HEK293 (cell line): ENCODE measurements at regions not wholly inside any gene's neighbourhood (a gene's known extent, or its start where the extent isn't known, plus 50 kb on each side); places are given as distances from the start of the nearest gene placed in this dataset.

Source experiments
- CTCF ChIA-PET: fragments of 350-600 bp; formaldehyde crosslinking; extraction: SDS; loops from one replicate; lab custom pipeline; 2021; ENCODE audit warnings: antibody characterized with exemption; lab: Yijun Ruan, JAX
- POLR2A ChIA-PET: fragments of 300-600 bp; formaldehyde crosslinking; extraction: SDS; loops from one replicate; lab custom pipeline; 2020; ENCODE audit warnings: antibody characterized with exemption, inconsistent platforms; lab: Yijun Ruan, JAX
- H3K27ac ChIP-seq: fragments of 200-500 bp; sonication (Bioruptor generic); 2 replicates; pipeline ENCODE4 v1.5.1; 2014; ENCODE audit warnings: low read depth, low read length, control low read depth, inconsistent platforms; ENCODE audit errors: extremely low read depth
- H3K36me3 ChIP-seq, 2 experiments: fragments of 200-500 bp in 1 of 2; sonication (Bioruptor generic) in 1 of 2; 1 replicate in 1 of 2; 2 replicates in 1 of 2; pipeline ENCODE4 v1.5.1; 2014 to 2017; ENCODE audit warnings: inconsistent platforms in 2 of 2, low read length in 2 of 2; ENCODE audit not compliant: control insufficient read depth in 2 of 2, insufficient read depth in 1 of 2
- H3K4me1 ChIP-seq: fragments of 200-500 bp; sonication (Bioruptor generic); 2 replicates; pipeline ENCODE4 v1.5.1; 2014; ENCODE audit warnings: mild to moderate bottlenecking, low read length, inconsistent platforms; ENCODE audit not compliant: control insufficient read depth, insufficient read depth
- H3K4me3 ChIP-seq: 2 replicates; pipeline ENCODE4 v1.5.1; 2011; ENCODE audit warnings: low read depth, mild to moderate bottlenecking, control low read depth, low read length, moderate library complexity
- H3K9me3 ChIP-seq: fragments of 200-500 bp; sonication (Bioruptor generic); 2 replicates; pipeline ENCODE4 v1.5.1; 2014; ENCODE audit warnings: low read depth, low read length, inconsistent platforms; ENCODE audit not compliant: control insufficient read depth, insufficient read depth
- GFI1B ChIP-seq: fragments of 450-650 bp; formaldehyde crosslinking; IDR thresholded peaks from 2 replicates; pipeline ENCODE4 v1.5.1; 2016; ENCODE audit warnings: missing biosample characterization, missing genetic modification characterization
- KLF7 ChIP-seq: fragments of 450-650 bp; formaldehyde crosslinking; IDR thresholded peaks from 2 replicates; pipeline ENCODE4 v1.5.1; 2016; ENCODE audit warnings: missing biosample characterization, missing genetic modification characterization, borderline replicate concordance
- MYNN ChIP-seq: fragments of 450-650 bp; formaldehyde crosslinking; IDR thresholded peaks from 2 replicates; pipeline ENCODE4 v1.5.1; 2016; ENCODE audit warnings: missing biosample characterization, missing genetic modification characterization, borderline replicate concordance
- WT1 ChIP-seq: fragments of 450-650 bp; formaldehyde crosslinking; IDR thresholded peaks from 2 replicates; pipeline ENCODE4 v1.5.1; 2016; ENCODE audit warnings: missing biosample characterization, missing genetic modification characterization
- ZBTB1 ChIP-seq: fragments of 450-650 bp; formaldehyde crosslinking; IDR thresholded peaks from 2 replicates; pipeline ENCODE4 v1.5.1; 2016; ENCODE audit warnings: missing biosample characterization, missing genetic modification characterization
- ZBTB11 ChIP-seq: fragments of 450-650 bp; formaldehyde crosslinking; conservative IDR thresholded peaks from 2 replicates; pipeline ENCODE4 v1.5.1; 2016; ENCODE audit warnings: low read depth, missing biosample characterization, missing genetic modification characterization
- ZBTB17 ChIP-seq: fragments of 450-650 bp; formaldehyde crosslinking; IDR thresholded peaks from 2 replicates; pipeline ENCODE4 v1.5.1; 2016; ENCODE audit warnings: missing biosample characterization, missing genetic modification characterization
- ZBTB49 ChIP-seq: fragments of 450-650 bp; formaldehyde crosslinking; IDR thresholded peaks from 2 replicates; pipeline ENCODE4 v1.5.1; 2016; ENCODE audit warnings: missing biosample characterization, missing genetic modification characterization, low read depth
- ZBTB7A ChIP-seq: fragments of 450-650 bp; formaldehyde crosslinking; IDR thresholded peaks from 2 replicates; pipeline ENCODE4 v1.5.1; 2016; ENCODE audit warnings: low read depth, missing biosample characterization, missing genetic modification characterization
- ZNF157 ChIP-seq: fragments of 450-650 bp; formaldehyde crosslinking; IDR thresholded peaks from 2 replicates; pipeline ENCODE4 v1.5.1; 2016; ENCODE audit warnings: missing biosample characterization, missing genetic modification characterization
- ZNF239 ChIP-seq: fragments of 450-650 bp; formaldehyde crosslinking; IDR thresholded peaks from 2 replicates; pipeline ENCODE4 v1.5.1; 2016; ENCODE audit warnings: missing biosample characterization, missing genetic modification characterization
- ZNF302 ChIP-seq: fragments of 450-650 bp; formaldehyde crosslinking; IDR thresholded peaks from 2 replicates; pipeline ENCODE4 v1.5.1; 2016; ENCODE audit warnings: missing biosample characterization, missing genetic modification characterization, low read depth
- ZNF324 ChIP-seq: fragments of 450-650 bp; formaldehyde crosslinking; IDR thresholded peaks from 2 replicates; pipeline ENCODE4 v1.5.1; 2016; ENCODE audit warnings: missing biosample characterization, missing genetic modification characterization
- ZNF350 ChIP-seq: fragments of 450-650 bp; formaldehyde crosslinking; IDR thresholded peaks from 2 replicates; pipeline ENCODE4 v1.5.0; 2017; ENCODE audit warnings: missing biosample characterization, mild to moderate bottlenecking, missing genetic modification characterization
- ZNF37A ChIP-seq: fragments of 450-650 bp; IDR thresholded peaks from 2 replicates; pipeline ENCODE4 v1.5.1; 2018; ENCODE audit warnings: missing biosample characterization, missing genetic modification characterization
- ZNF423 ChIP-seq: fragments of 450-650 bp; formaldehyde crosslinking; IDR thresholded peaks from 2 replicates; pipeline ENCODE4 v1.5.1; 2016; ENCODE audit warnings: missing biosample characterization, missing genetic modification characterization
- ZNF639 ChIP-seq: fragments of 450-650 bp; formaldehyde crosslinking; IDR thresholded peaks from 2 replicates; pipeline ENCODE4 v1.5.1; 2016; ENCODE audit warnings: missing biosample characterization, missing genetic modification characterization
- ZNF664 ChIP-seq: fragments of 450-650 bp; formaldehyde crosslinking; IDR thresholded peaks from 2 replicates; pipeline ENCODE4 v1.5.1; 2016; ENCODE audit warnings: missing biosample characterization, missing genetic modification characterization
- ZNF768 ChIP-seq: fragments of 450-650 bp; formaldehyde crosslinking; IDR thresholded peaks from 2 replicates; pipeline ENCODE4 v1.5.1; 2018; ENCODE audit warnings: missing biosample characterization, mild to moderate bottlenecking, missing genetic modification characterization
- TF ChIP-seq, protein P1 (sequence below): fragments of 450-650 bp; formaldehyde crosslinking; IDR thresholded peaks from 2 replicates; pipeline ENCODE4 v1.5.1; 2016; ENCODE audit warnings: missing biosample characterization, missing genetic modification characterization
- TF ChIP-seq, protein P2 (sequence below): fragments of 450-650 bp; formaldehyde crosslinking; IDR thresholded peaks from 2 replicates; pipeline ENCODE4 v1.5.1; 2016; ENCODE audit warnings: missing biosample characterization, missing genetic modification characterization, borderline replicate concordance

DNA sequence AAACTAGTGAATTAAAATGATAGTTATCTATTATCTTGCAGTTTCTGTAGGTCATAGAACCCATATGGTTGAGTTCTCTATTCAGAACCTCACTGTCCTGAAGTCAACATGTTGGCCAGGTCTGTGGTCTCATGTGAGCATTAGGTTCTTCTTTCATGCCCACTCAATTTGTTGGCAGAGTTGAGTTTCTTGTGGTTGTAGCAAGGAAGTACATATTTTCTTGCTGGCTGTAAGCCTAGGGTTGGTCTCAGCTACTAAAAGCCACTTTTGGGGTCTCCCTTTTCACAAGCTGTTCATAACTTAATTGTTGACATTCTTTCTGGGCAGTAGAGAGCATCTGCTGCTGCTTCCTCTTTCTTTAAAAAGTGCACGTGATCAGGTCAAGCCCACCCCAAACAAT, 1165.1 kb upstream of the NCAM2 start:
- no peaks in the 10 kb centered on the region for H3K4me1 ChIP-seq
- no peak overlapping the region for H3K4me3 ChIP-seq
- H3K9me3 ChIP-seq, result no peaks in the 10 kb centered on the region
- no peak for TF ChIP-seq ZNF639 (tag by site-specific recombination)
- TF ChIP-seq, protein P1, sequence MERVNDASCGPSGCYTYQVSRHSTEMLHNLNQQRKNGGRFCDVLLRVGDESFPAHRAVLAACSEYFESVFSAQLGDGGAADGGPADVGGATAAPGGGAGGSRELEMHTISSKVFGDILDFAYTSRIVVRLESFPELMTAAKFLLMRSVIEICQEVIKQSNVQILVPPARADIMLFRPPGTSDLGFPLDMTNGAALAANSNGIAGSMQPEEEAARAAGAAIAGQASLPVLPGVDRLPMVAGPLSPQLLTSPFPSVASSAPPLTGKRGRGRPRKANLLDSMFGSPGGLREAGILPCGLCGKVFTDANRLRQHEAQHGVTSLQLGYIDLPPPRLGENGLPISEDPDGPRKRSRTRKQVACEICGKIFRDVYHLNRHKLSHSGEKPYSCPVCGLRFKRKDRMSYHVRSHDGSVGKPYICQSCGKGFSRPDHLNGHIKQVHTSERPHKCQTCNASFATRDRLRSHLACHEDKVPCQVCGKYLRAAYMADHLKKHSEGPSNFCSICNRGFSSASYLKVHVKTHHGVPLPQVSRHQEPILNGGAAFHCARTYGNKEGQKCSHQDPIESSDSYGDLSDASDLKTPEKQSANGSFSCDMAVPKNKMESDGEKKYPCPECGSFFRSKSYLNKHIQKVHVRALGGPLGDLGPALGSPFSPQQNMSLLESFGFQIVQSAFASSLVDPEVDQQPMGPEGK (tag by site-specific recombination), result no peak
- TF ChIP-seq ZNF423 (tag by site-specific recombination), result no peak
- TF ChIP-seq KLF7 (tag by site-specific recombination), result no peak
- TF ChIP-seq MYNN (tag by site-specific recombination), result no peak
- TF ChIP-seq GFI1B, result no peak
- no peak for TF ChIP-seq ZNF324 (tag by site-specific recombination)
- no peak for TF ChIP-seq ZNF157 (tag by site-specific recombination)
- TF ChIP-seq ZNF302, result no peak
- TF ChIP-seq ZBTB17 (tag by site-specific recombination), result no peak
- POLR2A ChIA-PET, result no interaction called here
- no peaks in the 10 kb centered on the region for H3K36me3 ChIP-seq
- CTCF ChIA-PET, result no interaction called here
- no peak overlapping the region for H3K27ac ChIP-seq

DNA sequence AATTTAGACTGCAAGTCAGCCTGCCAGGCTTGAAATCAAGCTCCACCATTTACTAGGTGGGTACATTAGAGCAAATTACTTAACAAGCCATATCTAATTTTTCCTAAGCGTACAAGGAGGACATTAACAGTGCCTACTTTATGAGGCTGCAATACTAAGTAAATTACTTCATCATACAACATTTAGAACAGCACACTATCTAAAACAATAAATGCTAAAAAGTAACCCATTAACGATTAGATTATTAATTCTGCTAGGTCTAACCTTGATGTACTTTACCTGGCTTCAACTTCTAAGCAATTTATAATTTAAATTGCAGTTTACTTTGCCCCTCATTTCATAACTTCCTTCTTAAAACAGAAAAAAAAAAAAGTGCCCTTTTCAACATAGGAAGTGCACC, 1155.6 kb upstream of the NCAM2 start:
- Histone ChIP-seq H3K27ac (no peak overlapping the region), H3K4me1 (no peaks in the 10 kb centered on the region), H3K4me3 (no peak overlapping the region), H3K9me3 (no peaks in the 10 kb centered on the region; the same call in 1 of the 2 replicates), H3K36me3 (no peaks in the 10 kb centered on the region)
- ChIA-PET POLR2A (no interaction called here), CTCF (interaction anchor here (0.7 kb wide), 1 partner anchor 31 kb away, joined by 3 read pairs; no protein-coding TSS in a partner anchor)
- TF ChIP-seq ZNF664, result no peak
- TF ChIP-seq ZNF239, result no peak
- no peak for TF ChIP-seq ZBTB49 (tag by site-specific recombination)
- TF ChIP-seq ZNF768, result no peak
- TF ChIP-seq WT1 (tag by site-specific recombination), result no peak
- TF ChIP-seq ZBTB1 (tag by site-specific recombination), result no peak
- TF ChIP-seq ZNF350, result no peak
- TF ChIP-seq ZNF302, result no peak
- TF ChIP-seq ZBTB11 (tag by site-specific recombination), result no peak
- no peak for TF ChIP-seq ZBTB7A (tag by site-specific recombination)
- no peak for TF ChIP-seq ZNF37A (tag by site-specific recombination)
- TF ChIP-seq, protein P2, sequence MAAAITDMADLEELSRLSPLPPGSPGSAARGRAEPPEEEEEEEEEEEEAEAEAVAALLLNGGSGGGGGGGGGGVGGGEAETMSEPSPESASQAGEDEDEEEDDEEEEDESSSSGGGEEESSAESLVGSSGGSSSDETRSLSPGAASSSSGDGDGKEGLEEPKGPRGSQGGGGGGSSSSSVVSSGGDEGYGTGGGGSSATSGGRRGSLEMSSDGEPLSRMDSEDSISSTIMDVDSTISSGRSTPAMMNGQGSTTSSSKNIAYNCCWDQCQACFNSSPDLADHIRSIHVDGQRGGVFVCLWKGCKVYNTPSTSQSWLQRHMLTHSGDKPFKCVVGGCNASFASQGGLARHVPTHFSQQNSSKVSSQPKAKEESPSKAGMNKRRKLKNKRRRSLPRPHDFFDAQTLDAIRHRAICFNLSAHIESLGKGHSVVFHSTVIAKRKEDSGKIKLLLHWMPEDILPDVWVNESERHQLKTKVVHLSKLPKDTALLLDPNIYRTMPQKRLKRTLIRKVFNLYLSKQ (tag by site-specific recombination), result no peak
